Heart left ventricle (tissue), 13 donors: ENCODE measurements at regions not wholly inside any gene's neighbourhood (a gene's known extent, or its start where the extent isn't known, plus 50 kb on each side); places are given as distances from the start of the nearest gene placed in this dataset.

Experiments used
- POLR2A ChIP-seq, 2 donors: fragments of 450-650 bp; IDR thresholded peaks; one replicate each; pipeline ENCODE4 v1.6.1; 2017; ENCODE audit warnings: antibody characterized with exemption in 2 of 2, mild to moderate bottlenecking in 2 of 2, moderate library complexity in 2 of 2
- TF ChIP-seq, protein P1 (sequence below), 12 donors: fragments of 200-600 bp; sonication (generic) in 4 of 12; IDR thresholded peaks; one replicate each; pipeline versions ENCODE4 v1.5.0 to v1.8.0; 2018 to 2022; ENCODE audit warnings: antibody characterized with exemption in 12 of 12, mild to moderate bottlenecking in 5 of 12
- donor health status: ischemic (EF 13 %, LVEDD 7.1; RV severe dilation, severe dysfunction).
- donor health status: DM: no; HTN: yes; CAD: no.
- donor health status: DM: no; HTN: no; CAD: no.
- donor health status: ischemic (EF 25% LVEDD 6.9; RV normal size, moderate dysfunction).
- donor health status: ischemic (EF 25% LVEDD 5.7; RV mildly dilated, moderate dysfunction).
- donor health status: ischemic (EF 35%, LVEDD 5.7; RV mildly dilated, moderate dysfunction).
- donor health status: nonischemic (EF 11% LVEDD 7.7; RV severe dilation, severe dysfunction).
- donor health status: DM: yes; HTN: yes; CAD: no.
- donor health status: PGD.
- donor health status: ischemic (EF 29% LVEDD 5.4; RV normal size, mild dysfunction).
- donor health status: nonischemic (EF 23%, LVEDD 6.1; RV moderate dilation, normal function).

DNA sequence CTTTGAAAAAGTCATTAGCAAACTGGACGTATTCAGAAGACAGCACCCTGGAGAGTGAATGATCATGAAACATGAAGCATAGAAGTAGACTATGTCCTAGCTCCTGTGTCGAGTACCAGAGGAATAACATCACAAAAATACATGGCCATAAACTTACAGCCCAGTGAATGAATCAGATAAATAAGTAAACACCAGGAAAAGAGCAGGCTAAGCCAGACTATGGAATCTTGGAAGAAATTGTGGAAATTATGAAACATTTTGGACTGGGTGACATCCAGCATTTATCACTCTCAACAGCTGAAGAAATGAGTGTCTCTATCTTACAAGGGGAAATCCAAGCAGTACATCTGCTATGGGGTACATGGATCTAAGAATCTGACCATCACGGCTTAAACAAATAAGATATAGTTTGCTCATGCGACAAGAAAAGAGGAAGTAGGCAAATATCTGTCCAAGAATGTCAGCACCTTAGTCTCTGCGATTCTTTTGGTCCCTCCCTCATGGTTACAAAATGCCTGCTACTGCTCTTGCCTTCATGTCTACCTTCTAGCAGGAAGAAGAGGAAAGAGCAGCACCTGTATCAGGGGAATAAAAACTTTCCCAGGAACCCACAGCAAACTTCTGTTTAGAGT is 481.5 kb downstream of the BCOR start:
- no peak for TF ChIP-seq POLR2A (IDR thresholded peaks at IDR 0.05)
- TF ChIP-seq, protein P1, sequence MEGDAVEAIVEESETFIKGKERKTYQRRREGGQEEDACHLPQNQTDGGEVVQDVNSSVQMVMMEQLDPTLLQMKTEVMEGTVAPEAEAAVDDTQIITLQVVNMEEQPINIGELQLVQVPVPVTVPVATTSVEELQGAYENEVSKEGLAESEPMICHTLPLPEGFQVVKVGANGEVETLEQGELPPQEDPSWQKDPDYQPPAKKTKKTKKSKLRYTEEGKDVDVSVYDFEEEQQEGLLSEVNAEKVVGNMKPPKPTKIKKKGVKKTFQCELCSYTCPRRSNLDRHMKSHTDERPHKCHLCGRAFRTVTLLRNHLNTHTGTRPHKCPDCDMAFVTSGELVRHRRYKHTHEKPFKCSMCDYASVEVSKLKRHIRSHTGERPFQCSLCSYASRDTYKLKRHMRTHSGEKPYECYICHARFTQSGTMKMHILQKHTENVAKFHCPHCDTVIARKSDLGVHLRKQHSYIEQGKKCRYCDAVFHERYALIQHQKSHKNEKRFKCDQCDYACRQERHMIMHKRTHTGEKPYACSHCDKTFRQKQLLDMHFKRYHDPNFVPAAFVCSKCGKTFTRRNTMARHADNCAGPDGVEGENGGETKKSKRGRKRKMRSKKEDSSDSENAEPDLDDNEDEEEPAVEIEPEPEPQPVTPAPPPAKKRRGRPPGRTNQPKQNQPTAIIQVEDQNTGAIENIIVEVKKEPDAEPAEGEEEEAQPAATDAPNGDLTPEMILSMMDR (IDR thresholded peaks at IDR 0.05), result no peak
